Fibroblast of skin of scalp (primary cell): ENCODE measurements at regions not wholly inside any gene's neighbourhood (a gene's known extent, or its start where the extent isn't known, plus 50 kb on each side); places are given as distances from the start of the nearest gene placed in this dataset.
"Not testable (repeated sequence)": the region's sequence is repeated elsewhere in the genome, so short reads cannot be mapped to it uniquely, and the experiment has no call there.

ENCODE experiments used
- DNase-seq: peaks from one replicate; pipeline ENCODE4 v3.0.0-alpha.2; 2013

- not testable (repeated sequence) for DNase-seq
Measured at GRCh38 chr7:153958789-153959188, 93.4 kb upstream of the DPP6 start.

GRCh38 chr7:153964481-153965112 lies 87.6 kb upstream of the DPP6 start:
- not testable (repeated sequence) for DNase-seq

GRCh38 chr7:153969016-153969415 lies 83.2 kb upstream of the DPP6 start:
- DNase-seq, result not testable (repeated sequence)

GRCh38 chr7:153974603-153975002 lies 77.6 kb upstream of the DPP6 start:
- DNase-seq, result not testable (repeated sequence)

- not testable (repeated sequence) for DNase-seq
Measured at GRCh38 chr7:153976745-153977144, 75.5 kb upstream of the DPP6 start.

DNA sequence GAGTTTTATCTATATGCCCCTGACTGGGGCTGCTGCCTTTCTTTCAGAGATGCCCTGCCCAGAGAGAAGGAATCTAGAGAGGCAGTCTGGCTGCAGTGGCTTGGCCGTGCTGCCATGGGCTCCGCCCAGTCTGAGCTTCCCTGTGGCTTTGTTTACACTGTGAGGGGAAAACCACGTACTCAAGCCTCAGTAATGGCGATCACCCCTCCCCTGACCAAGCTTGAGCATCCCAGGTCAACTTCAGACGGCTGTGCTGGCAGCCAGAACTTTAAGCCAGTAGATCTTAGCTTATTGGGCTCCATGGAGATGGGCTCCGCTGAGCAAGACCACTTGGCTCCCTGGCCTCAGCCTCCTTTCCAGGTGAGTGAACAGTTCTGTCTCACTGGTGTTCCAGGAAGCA lies 69.0 kb upstream of the DPP6 start:
- DNase-seq, result not testable (repeated sequence)

GRCh38 chr7:153989066-153989627 lies 63.1 kb upstream of the DPP6 start:
- not testable (repeated sequence) for DNase-seq

DNA sequence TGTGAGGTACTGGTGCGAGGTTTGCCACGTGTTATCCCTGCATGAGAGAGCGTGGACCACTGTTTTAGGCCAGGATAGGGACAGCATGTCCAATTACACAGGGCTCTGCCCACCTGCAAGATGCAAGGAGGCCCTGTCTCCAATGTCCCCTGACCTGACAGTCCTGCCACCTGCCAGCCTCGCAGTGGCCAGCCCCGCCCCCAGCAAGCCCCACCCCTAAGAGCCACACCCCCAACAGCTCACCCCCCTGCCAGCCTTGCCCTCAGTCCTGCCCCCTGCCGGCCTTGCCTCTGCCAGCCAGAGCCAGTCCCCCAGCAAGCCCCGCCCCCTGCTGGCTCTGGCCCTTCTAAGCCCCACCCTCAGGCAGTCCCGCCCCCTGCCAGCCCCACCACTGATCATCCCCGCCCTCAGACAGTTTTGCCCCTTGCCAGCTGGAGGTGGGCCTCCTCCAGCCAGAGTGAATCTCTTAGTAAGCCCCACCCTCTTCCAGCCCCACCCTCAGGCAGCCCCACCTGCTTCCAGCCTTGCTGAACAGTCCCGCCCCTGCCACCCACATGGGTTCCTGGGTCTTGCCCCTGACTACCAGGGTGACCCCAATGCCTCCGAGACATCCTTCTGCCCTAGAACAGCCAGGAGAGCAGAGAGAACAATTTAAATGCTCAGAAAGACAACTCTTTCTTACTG lies 62.3 kb upstream of the DPP6 start:
- not testable (repeated sequence) for DNase-seq

DNA sequence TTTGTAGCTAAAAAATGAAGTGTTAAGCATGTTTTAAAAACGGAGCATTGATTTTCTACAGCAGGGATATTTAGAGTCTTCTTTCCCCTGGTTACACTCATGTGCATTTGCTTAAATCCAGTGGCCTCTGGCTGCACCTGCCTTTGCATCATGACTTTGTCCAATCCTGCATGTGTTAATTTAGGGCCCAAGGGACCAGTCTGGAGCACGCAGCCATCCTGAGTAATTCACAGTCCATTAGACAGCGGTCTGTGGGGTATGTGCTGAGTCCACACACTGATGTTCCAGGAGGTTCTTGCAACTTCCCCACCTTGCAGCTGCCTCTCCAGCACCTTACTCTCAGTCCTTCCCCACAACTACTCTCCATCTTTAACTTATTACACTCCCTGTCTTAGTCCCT lies 60.7 kb upstream of the DPP6 start:
- DNase-seq, result not testable (repeated sequence)

DNA sequence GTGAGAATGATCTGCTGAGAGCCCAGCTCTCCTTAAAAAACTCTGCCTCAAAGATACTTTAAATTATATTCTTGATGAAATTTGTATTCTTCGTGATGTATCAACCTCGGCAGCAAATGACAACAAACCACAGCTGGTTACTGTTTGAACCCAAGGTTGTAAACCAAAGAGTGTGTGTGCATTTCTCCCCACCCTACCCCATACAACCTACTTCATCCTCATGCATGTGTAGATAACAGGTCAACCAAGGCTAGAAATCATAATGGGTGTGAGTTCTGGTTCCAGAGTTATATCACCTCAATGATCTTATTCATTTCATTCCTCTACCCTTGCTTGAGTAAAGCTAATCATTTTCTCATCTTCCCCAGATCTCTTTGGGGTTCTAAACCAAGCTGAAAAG lies 58.8 kb upstream of the DPP6 start:
- DNase-seq, result not testable (repeated sequence)

DNA sequence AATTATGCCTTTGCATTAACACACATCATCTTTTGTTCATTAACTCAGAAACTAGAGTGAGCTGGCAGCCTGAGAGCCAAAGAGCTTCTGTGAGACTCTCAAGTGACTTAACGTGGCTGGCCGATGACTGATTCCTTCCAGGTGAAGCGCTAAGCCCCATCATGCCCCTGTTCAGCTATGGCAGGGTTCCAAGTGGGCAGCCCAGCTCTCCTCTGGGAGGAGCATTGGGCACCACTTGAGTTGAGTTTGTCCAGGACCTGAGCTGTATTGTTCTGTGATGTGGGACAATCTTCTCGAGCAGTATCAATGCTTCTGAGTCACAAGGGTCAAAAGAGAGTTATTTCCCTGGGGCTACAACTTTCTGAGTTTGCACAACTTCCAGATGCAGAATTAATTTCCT lies 53.3 kb upstream of the DPP6 start:
- not testable (repeated sequence) for DNase-seq
